HG03469 (cell line): ENCODE measurements at regions not wholly inside any gene's neighbourhood (a gene's known extent, or its start where the extent isn't known, plus 50 kb on each side); places are given as distances from the start of the nearest gene placed in this dataset.
A peak's percentile ranks its signal among the peaks of the same experiment; 100 is the strongest.
"Not testable (repeated sequence)": the region's sequence is repeated elsewhere in the genome, so short reads cannot be mapped to it uniquely, and the experiment has no call there.

Source experiments
- ATAC-seq: cut with Tn5 transposase; IDR thresholded peaks from one replicate; pipeline ENCODE4 v1.9.1; 2021; ENCODE audit warnings: mild to moderate bottlenecking, moderate library complexity, moderate number of reproducible peaks; ENCODE audit not compliant: unreplicated experiment

- ATAC-seq = no peak
Measured at GRCh38 chr2:18998491-18998890, 359.9 kb downstream of the OSR1 start.

GRCh38 chr2:18993756-18994338 lies 364.6 kb downstream of the OSR1 start:
- no peak for ATAC-seq

- ATAC-seq = no peak
Measured at GRCh38 chr2:18991177-18992168, 366.9 kb downstream of the OSR1 start.

GRCh38 chr2:18988631-18989232 lies 369.7 kb downstream of the OSR1 start:
- no peak for ATAC-seq

GRCh38 chr2:18987592-18988073 lies 370.8 kb downstream of the OSR1 start:
- no peak for ATAC-seq

- ATAC-seq = no peak
Measured at GRCh38 chr2:18987016-18987415, 371.4 kb downstream of the OSR1 start.

GRCh38 chr2:18986046-18986445 lies 372.4 kb downstream of the OSR1 start:
- no peak for ATAC-seq

- no peak for ATAC-seq
Measured at GRCh38 chr2:18980786-18981430, 377.5 kb downstream of the OSR1 start.

- no peak for ATAC-seq
Measured at GRCh38 chr2:18980104-18980785, 378.2 kb downstream of the OSR1 start.

GRCh38 chr2:18977409-18977808 lies 381.0 kb downstream of the OSR1 start:
- ATAC-seq = no peak

- peak; percentile 95 for ATAC-seq
Measured at GRCh38 chr2:18976168-18976961, 382.1 kb downstream of the OSR1 start.

- ATAC-seq = no peak
Measured at GRCh38 chr2:18975506-18976167, 382.8 kb downstream of the OSR1 start.

GRCh38 chr2:18971628-18972027 lies 382.3 kb upstream of the NT5C1B start:
- no peak for ATAC-seq

GRCh38 chr2:18971069-18971378 lies 381.7 kb upstream of the NT5C1B start:
- ATAC-seq = no peak

GRCh38 chr2:18966131-18966530 lies 376.8 kb upstream of the NT5C1B start:
- no peak for ATAC-seq

GRCh38 chr2:18963739-18964256 lies 374.4 kb upstream of the NT5C1B start:
- not testable (repeated sequence) for ATAC-seq

GRCh38 chr2:18961991-18962421 lies 372.6 kb upstream of the NT5C1B start:
- no peak for ATAC-seq

GRCh38 chr2:18959952-18960717 lies 370.8 kb upstream of the NT5C1B start:
- ATAC-seq = no peak
